Fibroblast of mammary gland (primary cell): ENCODE measurements at regions not wholly inside any gene's neighbourhood (a gene's known extent, or its start where the extent isn't known, plus 50 kb on each side); places are given as distances from the start of the nearest gene placed in this dataset.

ENCODE experiments used
- DNase-seq: peaks from one replicate; pipeline ENCODE4 v3.0.0-alpha.2; 2010; ENCODE audit warnings: low read depth
- H3K4me3 ChIP-seq: 2 replicates; pipeline ENCODE4 v1.5.1; 2011; ENCODE audit warnings: low read depth, mild to moderate bottlenecking, low read length, moderate library complexity; ENCODE audit not compliant: control insufficient read depth
- TF ChIP-seq, protein P1 (sequence below): conservative IDR thresholded peaks from 2 replicates; pipeline ENCODE4 v1.5.1; 2011; ENCODE audit warnings: low read depth, low read length, inconsistent platforms; ENCODE audit not compliant: control insufficient read depth, insufficient read depth

DNA sequence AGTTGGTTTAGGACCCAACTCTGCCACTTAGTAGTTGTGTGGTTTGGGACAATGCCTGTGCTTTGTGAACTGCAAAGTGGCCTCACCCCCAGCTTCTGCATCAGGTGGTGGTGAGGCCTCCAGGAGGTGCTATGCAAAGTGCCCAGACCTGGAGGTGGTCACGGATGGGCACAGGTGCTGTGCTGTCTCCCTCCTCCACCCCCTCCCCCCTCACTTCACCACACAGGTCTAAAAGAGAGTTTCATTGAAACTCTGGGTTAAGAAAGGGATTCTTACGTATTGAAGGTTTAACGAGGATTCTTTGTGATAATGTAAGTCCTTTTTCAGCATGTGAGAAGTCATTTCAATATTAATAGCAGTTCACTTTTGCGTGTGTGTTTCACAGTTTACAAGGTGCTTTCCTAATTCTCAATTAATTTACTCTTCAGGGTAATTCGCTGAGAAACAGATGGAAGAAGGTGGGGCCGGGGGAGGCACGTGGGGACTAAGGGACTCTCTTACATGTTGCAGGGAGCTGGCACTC lies 369.9 kb downstream of the LPIN1 start:
- no peak for DNase-seq
- H3K4me3 ChIP-seq, result no peak overlapping the region
- TF ChIP-seq, protein P1, sequence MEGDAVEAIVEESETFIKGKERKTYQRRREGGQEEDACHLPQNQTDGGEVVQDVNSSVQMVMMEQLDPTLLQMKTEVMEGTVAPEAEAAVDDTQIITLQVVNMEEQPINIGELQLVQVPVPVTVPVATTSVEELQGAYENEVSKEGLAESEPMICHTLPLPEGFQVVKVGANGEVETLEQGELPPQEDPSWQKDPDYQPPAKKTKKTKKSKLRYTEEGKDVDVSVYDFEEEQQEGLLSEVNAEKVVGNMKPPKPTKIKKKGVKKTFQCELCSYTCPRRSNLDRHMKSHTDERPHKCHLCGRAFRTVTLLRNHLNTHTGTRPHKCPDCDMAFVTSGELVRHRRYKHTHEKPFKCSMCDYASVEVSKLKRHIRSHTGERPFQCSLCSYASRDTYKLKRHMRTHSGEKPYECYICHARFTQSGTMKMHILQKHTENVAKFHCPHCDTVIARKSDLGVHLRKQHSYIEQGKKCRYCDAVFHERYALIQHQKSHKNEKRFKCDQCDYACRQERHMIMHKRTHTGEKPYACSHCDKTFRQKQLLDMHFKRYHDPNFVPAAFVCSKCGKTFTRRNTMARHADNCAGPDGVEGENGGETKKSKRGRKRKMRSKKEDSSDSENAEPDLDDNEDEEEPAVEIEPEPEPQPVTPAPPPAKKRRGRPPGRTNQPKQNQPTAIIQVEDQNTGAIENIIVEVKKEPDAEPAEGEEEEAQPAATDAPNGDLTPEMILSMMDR, result no peak

DNA sequence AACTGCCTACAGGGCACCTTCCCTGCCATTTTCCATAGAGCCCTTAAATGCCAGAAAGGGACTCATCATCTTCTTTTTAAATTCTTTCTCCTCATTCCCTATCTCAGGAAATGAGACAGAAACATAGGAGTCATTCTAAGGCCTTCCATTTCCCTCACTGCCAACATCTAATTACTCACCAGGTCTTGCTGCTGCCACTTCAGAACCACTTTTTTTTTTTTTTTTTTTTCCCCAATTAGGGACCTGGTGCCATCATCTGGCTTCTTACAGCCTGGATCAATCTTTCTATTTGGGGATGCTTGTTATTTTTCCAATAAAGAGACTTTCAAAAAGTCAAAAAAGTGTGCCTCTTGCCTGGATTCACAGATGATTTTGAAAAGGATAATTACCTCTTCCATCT lies 373.4 kb downstream of the LPIN1 start:
- peak; percentile 78 for DNase-seq
- TF ChIP-seq, protein P1, result no peak

DNA sequence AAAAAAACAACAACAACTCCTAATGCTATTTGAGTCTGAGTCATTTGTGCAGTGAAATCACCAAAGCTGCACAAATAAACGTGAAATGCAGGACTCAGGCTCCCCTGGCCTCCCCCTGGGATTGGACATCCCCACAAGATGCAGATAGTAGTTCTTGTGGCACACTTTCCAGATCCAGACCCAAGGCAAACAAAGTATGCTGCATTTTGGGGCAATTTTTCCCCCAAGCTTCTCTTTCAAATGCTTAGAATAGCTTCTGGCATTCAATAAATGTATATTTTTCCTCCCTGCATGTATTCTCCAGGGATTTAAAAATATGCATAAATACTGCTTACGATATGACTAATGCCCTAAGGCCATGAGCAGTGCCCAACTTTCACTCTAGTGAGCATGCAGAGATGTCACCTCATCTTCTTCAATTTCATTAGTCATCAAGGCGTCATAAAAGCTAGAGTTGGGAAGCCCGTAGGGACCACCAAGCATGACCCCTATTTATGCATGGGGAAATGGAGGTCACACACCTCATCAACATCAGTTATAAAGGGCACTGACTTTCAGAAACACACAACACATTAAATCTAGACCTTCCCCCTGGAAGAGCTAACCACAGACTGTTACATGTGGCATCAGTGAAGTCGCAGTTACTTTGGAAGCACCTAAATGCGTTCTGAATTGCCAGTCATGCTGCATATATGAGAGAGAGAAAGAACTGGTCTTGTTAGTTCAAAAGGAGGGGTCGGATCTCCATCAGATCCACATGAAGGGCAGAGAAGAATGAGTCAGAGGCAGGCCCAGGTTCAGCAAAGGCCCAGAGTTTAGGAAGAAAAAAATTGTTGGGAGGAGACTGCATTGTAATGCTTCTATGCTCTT lies 374.1 kb downstream of the LPIN1 start:
- H3K4me3 ChIP-seq, result no peak overlapping the region
- peak; percentile 95 for DNase-seq
- TF ChIP-seq, protein P1, result no peak

More for the DNA sequence above, 373.4 kb downstream of the LPIN1 start:
- no peak overlapping the region for H3K4me3 ChIP-seq

DNA sequence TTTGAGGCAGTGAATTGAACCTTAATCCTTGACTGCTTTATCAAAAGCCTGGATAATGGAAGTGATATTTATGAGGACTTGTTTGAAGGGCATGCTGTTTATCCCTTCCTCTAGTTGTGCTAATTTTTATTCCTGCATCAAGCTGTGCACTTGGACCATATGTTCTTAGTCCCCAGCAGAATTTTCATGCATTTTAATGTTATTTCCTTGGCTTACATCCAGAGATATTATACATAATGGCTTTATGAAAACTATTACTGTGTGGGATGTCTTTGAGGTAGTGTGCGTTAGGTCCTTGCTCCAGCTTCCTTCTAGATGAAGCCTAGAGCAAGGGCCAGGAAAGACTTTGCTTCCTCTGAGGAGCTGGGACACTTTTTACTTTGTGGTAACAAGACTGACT lies 378.4 kb downstream of the LPIN1 start:
- TF ChIP-seq, protein P1, result no peak
- no peak for DNase-seq
- H3K4me3 ChIP-seq, result no peak overlapping the region

DNA sequence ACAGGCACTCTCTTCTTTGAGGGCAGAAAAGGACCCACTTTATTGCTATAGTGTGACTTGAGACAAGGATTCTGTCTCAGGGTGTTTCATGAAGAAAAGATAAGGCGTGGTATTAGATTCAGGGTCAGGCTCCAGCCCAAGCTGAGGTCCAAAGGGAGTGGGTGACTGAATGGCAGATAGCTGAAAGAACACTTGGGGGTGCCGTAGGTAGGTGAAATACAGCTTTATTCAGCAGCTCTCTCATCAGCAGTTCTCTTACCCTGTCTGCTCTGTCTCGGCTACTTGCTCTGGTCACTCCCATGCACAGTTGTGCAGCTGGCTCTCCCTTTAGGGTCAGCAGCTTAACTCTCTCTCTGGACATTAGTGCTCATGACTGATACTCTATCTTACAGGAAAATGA lies 379.9 kb downstream of the LPIN1 start:
- no peak for DNase-seq
- TF ChIP-seq, protein P1, result no peak
- no peak overlapping the region for H3K4me3 ChIP-seq

DNA sequence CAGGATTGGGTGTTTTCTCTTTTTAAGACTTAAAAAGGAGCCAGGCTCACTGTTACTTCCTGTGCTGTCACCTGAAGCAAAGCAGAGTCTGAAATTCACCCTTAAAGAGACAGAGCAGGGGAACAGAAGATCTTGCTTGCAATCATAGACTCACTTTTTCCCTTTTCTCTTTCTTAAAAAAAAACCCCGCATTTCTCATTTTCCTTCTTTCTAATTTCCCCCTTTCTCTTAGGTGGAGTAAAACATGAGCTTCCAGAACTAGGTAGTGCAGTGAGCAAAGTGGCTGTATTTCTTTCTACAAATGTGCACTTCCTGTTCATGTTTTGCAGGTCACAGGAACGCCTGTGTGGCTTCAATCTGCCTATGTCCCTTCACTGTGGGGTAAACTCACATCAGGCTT lies 381.2 kb downstream of the LPIN1 start:
- TF ChIP-seq, protein P1, result no peak
- DNase-seq, result no peak
- H3K4me3 ChIP-seq, result no peak overlapping the region
